H1 (cell line): ENCODE measurements at regions not wholly inside any gene's neighbourhood (a gene's known extent, or its start where the extent isn't known, plus 50 kb on each side); places are given as distances from the start of the nearest gene placed in this dataset.

Experiments used
- CTCF ChIA-PET: fragments of 300-600 bp; sonication (Branson Sonifier 250); formaldehyde crosslinking; loops from one replicate; lab custom pipeline; 2021; ENCODE audit not compliant: partially characterized antibody; lab: Charles Lee
- POLR2A ChIA-PET: fragments of 300-600 bp; sonication (Branson Sonifier 250); formaldehyde crosslinking; loops from one replicate; lab custom pipeline; 2021; ENCODE audit warnings: inconsistent platforms; ENCODE audit not compliant: partially characterized antibody; lab: Charles Lee
- DNase-seq, 2 experiments: peaks; one replicate each; pipeline versions ENCODE4 v3.0.0 to v3.0.0-alpha.2; 2010 to 2022; ENCODE audit warnings: low spot score in 2 of 2, low read depth in 1 of 2, mixed read lengths in 1 of 2
- FAIRE-seq: peaks from 2 replicates; lab custom pipeline; 2011; peaks lifted over from hg19 to GRCh38; lab: Jason Lieb, UNC
- H2AFZ ChIP-seq: 2 replicates; pipeline ENCODE4 v1.8.1; 2012; ENCODE audit warnings: low read length, inconsistent platforms
- H2AK5ac ChIP-seq: 2 replicates; pipeline ENCODE4 v1.6.1; 2013; ENCODE audit warnings: low read depth, low read length
- H2BK120ac ChIP-seq: replicated peaks from 2 replicates; pipeline ENCODE3; 2013; ENCODE audit warnings: low read depth, low read length, inconsistent platforms
- H2BK12ac ChIP-seq: 2 replicates; pipeline ENCODE4 v1.6.1; 2013; ENCODE audit warnings: low read depth, low read length
- H2BK15ac ChIP-seq: 2 replicates; pipeline ENCODE4 v1.6.1; 2013; ENCODE audit warnings: low read length
- H2BK20ac ChIP-seq: 2 replicates; pipeline ENCODE4 v1.6.1; 2013; ENCODE audit warnings: low read length
- H2BK5ac ChIP-seq: 2 replicates; pipeline ENCODE4 v1.6.1; 2013; ENCODE audit warnings: low read depth, low read length
- H3K14ac ChIP-seq: 2 replicates; pipeline ENCODE4 v1.6.1; 2013; ENCODE audit warnings: inconsistent platforms; ENCODE audit not compliant: insufficient read length
- H3K18ac ChIP-seq: 2 replicates; pipeline ENCODE4 v1.6.1; 2013; ENCODE audit warnings: low read length; ENCODE audit errors: extremely low read depth
- H3K23ac ChIP-seq: 2 replicates; pipeline ENCODE4 v1.6.1; 2013; ENCODE audit warnings: inconsistent platforms; ENCODE audit not compliant: insufficient read length
- H3K23me2 ChIP-seq: 2 replicates; pipeline ENCODE4 v1.6.1; 2013; ENCODE audit warnings: low read depth, low read length
- H3K27ac ChIP-seq: 2 replicates; pipeline ENCODE4 v1.6.1; 2011; ENCODE audit warnings: low read depth, low read length, inconsistent platforms
- H3K27me3 ChIP-seq, 4 experiments: replicated peaks in 1 of 4; 1 replicate in 1 of 4; 2 replicates in 3 of 4; pipeline versions ENCODE4 v1.6.1 to v1.8.1; 2011 to 2013; ENCODE audit warnings: low read length in 3 of 4, mild to moderate bottlenecking in 3 of 4, inconsistent platforms in 2 of 4, mixed read lengths in 2 of 4, moderate library complexity in 1 of 4; ENCODE audit not compliant: control insufficient read depth in 3 of 4, insufficient read depth in 3 of 4; ENCODE audit errors: extremely low read depth in 1 of 4
- H3K36me3 ChIP-seq, 4 experiments: 2 replicates each; pipeline versions ENCODE4 v1.6.1 to v1.8.1; 2011 to 2013; ENCODE audit warnings: mild to moderate bottlenecking in 4 of 4, low read length in 3 of 4, moderate library complexity in 2 of 4, control low read depth in 1 of 4, inconsistent platforms in 1 of 4; ENCODE audit not compliant: insufficient read depth in 4 of 4, control insufficient read depth in 2 of 4
- H3K4ac ChIP-seq: replicated peaks from 2 replicates; pipeline ENCODE3; 2013; ENCODE audit warnings: low read length, low read depth, mixed read lengths, inconsistent platforms; ENCODE audit not compliant: insufficient read length
- H3K4me1 ChIP-seq, 4 experiments: replicated peaks in 1 of 4; 1 replicate in 1 of 4; 2 replicates in 3 of 4; pipeline versions ENCODE4 v1.6.1 to v1.8.1; 2011 to 2013; ENCODE audit warnings: low read length in 3 of 4, inconsistent platforms in 2 of 4, mixed read lengths in 1 of 4; ENCODE audit not compliant: insufficient read depth in 4 of 4, control insufficient read depth in 3 of 4
- H3K4me2 ChIP-seq, 2 experiments: 2 replicates each; pipeline versions ENCODE4 v1.6.1 to v1.8.1; 2011 to 2013; ENCODE audit warnings: low read depth in 2 of 2, low read length in 2 of 2, control low read depth in 1 of 2, inconsistent platforms in 1 of 2, mild to moderate bottlenecking in 1 of 2; ENCODE audit not compliant: insufficient read depth in 1 of 2
- H3K4me3 ChIP-seq, 4 experiments: fragments of 200-600, 300-600 bp in 1 of 4; sonication (generic), shearing (Covaris generic), sonication (Bioruptor Twin) in 1 of 4; 2 replicates each; pipeline versions ENCODE4 v1.5.1 to v1.8.1; 2011 to 2016; ENCODE audit warnings: low read length in 4 of 4, low read depth in 3 of 4, control low read depth in 2 of 4, inconsistent platforms in 2 of 4, mild to moderate bottlenecking in 2 of 4, mixed read lengths in 1 of 4, moderate library complexity in 1 of 4; ENCODE audit not compliant: insufficient read depth in 2 of 4; ENCODE audit errors: extremely low read depth in 1 of 4
- H3K56ac ChIP-seq: replicated peaks from 2 replicates; pipeline ENCODE3; 2013; ENCODE audit warnings: low read depth, mild to moderate bottlenecking, mixed read lengths, low read length, inconsistent platforms; ENCODE audit not compliant: insufficient read length
- H3K79me1 ChIP-seq: 2 replicates; pipeline ENCODE4 v1.6.1; 2013; ENCODE audit warnings: low read depth, low read length, control low read depth
- H3K79me2 ChIP-seq, 2 experiments: 2 replicates each; pipeline versions ENCODE4 v1.6.1 to v1.8.1; 2012 to 2013; ENCODE audit warnings: low read length in 2 of 2, mild to moderate bottlenecking in 2 of 2, inconsistent platforms in 1 of 2; ENCODE audit not compliant: insufficient read depth in 2 of 2, control insufficient read depth in 1 of 2
- H3K9ac ChIP-seq, 4 experiments: replicated peaks in 1 of 4; 1 replicate in 1 of 4; 2 replicates in 3 of 4; pipeline versions ENCODE4 v1.6.1 to v1.8.1; 2011 to 2013; ENCODE audit warnings: low read depth in 3 of 4, low read length in 3 of 4, control low read depth in 2 of 4, mild to moderate bottlenecking in 2 of 4, moderate library complexity in 2 of 4, inconsistent platforms in 1 of 4; ENCODE audit errors: extremely low read depth in 1 of 4
- H3K9me3 ChIP-seq, 2 experiments: 2 replicates each; pipeline versions ENCODE4 v1.6.1 to v1.8.1; 2012 to 2013; ENCODE audit warnings: mild to moderate bottlenecking in 2 of 2, moderate library complexity in 2 of 2, control low read depth in 1 of 2, inconsistent platforms in 1 of 2, low read depth in 1 of 2, low read length in 1 of 2, mixed read lengths in 1 of 2; ENCODE audit not compliant: insufficient read depth in 2 of 2
- H4K20me1 ChIP-seq, 2 experiments: replicated peaks in 1 of 2; 2 replicates each; pipeline versions ENCODE3 to v1.8.1; 2011 to 2013; ENCODE audit warnings: inconsistent platforms in 2 of 2, low read length in 2 of 2, mild to moderate bottlenecking in 1 of 2; ENCODE audit not compliant: insufficient read depth in 2 of 2, control insufficient read depth in 1 of 2
- H4K5ac ChIP-seq: 2 replicates; pipeline ENCODE4 v1.6.1; 2013; ENCODE audit warnings: low read length, low read depth, mixed read lengths, inconsistent platforms; ENCODE audit not compliant: insufficient read length
- H4K8ac ChIP-seq: 2 replicates; pipeline ENCODE4 v1.8.0; 2013; ENCODE audit warnings: mild to moderate bottlenecking, moderate library complexity, low read length, inconsistent platforms; ENCODE audit not compliant: insufficient read depth; ENCODE audit errors: extremely low read depth
- H4K91ac ChIP-seq: replicated peaks from 2 replicates; pipeline ENCODE3; 2013; ENCODE audit warnings: low read length, mixed read lengths, inconsistent platforms; ENCODE audit not compliant: insufficient read length
- ASH2L ChIP-seq: fragments of 200-600, 300-600 bp; sonication (generic); IDR thresholded peaks from one replicate; pipeline ENCODE4 v1.7.1; 2017; ENCODE audit warnings: low read length
- WGBS, 2 experiments: shearing (Covaris generic) in 1 of 2; methylation state at CpG; one replicate each; pipeline versions ENCODE4 v1.1.6 to v1.1.7; 2013 to 2015; ENCODE audit warnings: low lambda C conversion rate in 2 of 2, mixed read lengths in 2 of 2, inconsistent platforms in 1 of 2, low coverage in 1 of 2, missing lambda C conversion rate in 1 of 2; ENCODE audit not compliant: insufficient replicate concordance in 2 of 2, insufficient coverage in 1 of 2, insufficient read length in 1 of 2; ENCODE audit errors: extremely low coverage in 1 of 2, missing lambda C conversion rate in 1 of 2; 5-methylcytosine and 5-hydroxymethylcytosine counted together

DNA sequence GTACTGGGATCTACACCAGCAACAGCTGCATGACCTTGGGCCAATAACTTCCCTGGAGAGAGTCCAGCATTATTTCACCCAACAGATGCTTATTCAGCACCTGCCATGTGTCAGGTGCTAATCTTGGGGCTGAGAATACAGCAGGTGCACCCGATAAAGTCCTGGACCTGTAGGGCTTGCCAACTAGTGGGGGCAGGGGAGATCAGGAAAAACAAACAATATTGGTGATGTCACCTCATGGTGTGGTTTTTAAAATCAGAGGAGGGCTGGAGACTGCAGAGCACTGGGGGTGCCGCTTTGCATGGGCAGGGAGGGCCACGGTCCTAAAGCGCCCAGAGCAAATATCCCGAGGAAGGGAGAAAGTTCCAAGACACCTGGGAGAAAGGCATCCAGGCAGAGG lies 218.8 kb downstream of the C16orf95 start:
- 0 out of 2 replicates have a peak overlapping the region, but pooled peaks have one; percentile 12 for H4K8ac ChIP-seq
- H3K4me2 ChIP-seq: no peak overlapping the region
- H2AK5ac ChIP-seq: no peak overlapping the region
- DNase-seq (no peak), FAIRE-seq (no peak)
- H3K9ac ChIP-seq: no peak overlapping the region
- H2AFZ ChIP-seq: no peak overlapping the region
- H2BK12ac ChIP-seq: no peak overlapping the region
- no peak overlapping the region for H3K18ac ChIP-seq
- H3K9me3 ChIP-seq: no peaks in the 10 kb centered on the region
- H3K79me1 ChIP-seq: no peaks in the 10 kb centered on the region
- no peak overlapping the region for H4K91ac ChIP-seq
- H3K23ac ChIP-seq: no peak overlapping the region
- H3K14ac ChIP-seq: no peak overlapping the region
- no peaks in the 10 kb centered on the region for H3K36me3 ChIP-seq
- ChIA-PET CTCF (interaction anchor here (4.7 kb wide), 1 partner anchor 20 kb away, joined by 16 read pairs; no protein-coding TSS in a partner anchor), POLR2A (no interaction called here)
- H3K56ac ChIP-seq: no peak overlapping the region
- H2BK15ac ChIP-seq: 0 out of 2 replicates have a peak overlapping the region, but pooled peaks have one; percentile 72
- 89% methylated on average over 5 of the region's 5 CpGs; no CpG with 5 or more reads in 1 of the 2 experiments for WGBS, 2 experiments
- no peaks in the 10 kb centered on the region for H3K79me2 ChIP-seq
- no peaks in the 10 kb centered on the region for H3K23me2 ChIP-seq
- H3K4me3 ChIP-seq: no peak overlapping the region
- no peak overlapping the region for H2BK5ac ChIP-seq
- H2BK120ac ChIP-seq: no peak overlapping the region
- H4K5ac ChIP-seq: no peak overlapping the region
- H3K4ac ChIP-seq: no peak overlapping the region
- H4K20me1 ChIP-seq: no peaks in the 10 kb centered on the region
- H3K27ac ChIP-seq: no peak overlapping the region
- peaks cover 0 to 22% (median 11%) of the 10 kb centered on the region in 4 experiments; a peak in 6 of 7 replicates for H3K4me1 ChIP-seq
- H2BK20ac ChIP-seq: no peak overlapping the region
- no peaks in the 10 kb centered on the region; a peak in 1 of 7 replicates for H3K27me3 ChIP-seq
- no peak for TF ChIP-seq ASH2L
